CD14-positive monocyte (primary cell): ENCODE measurements at regions not wholly inside any gene's neighbourhood (a gene's known extent, or its start where the extent isn't known, plus 50 kb on each side); places are given as distances from the start of the nearest gene placed in this dataset.

Source experiments
- DNase-seq, 3 donors: peaks; one replicate each; pipeline ENCODE4 v3.0.0-alpha.2; 2011 to 2022
- H2AFZ ChIP-seq: 2 replicates; pipeline ENCODE4 v1.6.0; 2012; ENCODE audit warnings: mild to moderate bottlenecking, low read depth, low read length, inconsistent platforms; ENCODE audit not compliant: insufficient read depth, poor library complexity, severe bottlenecking
- H3K27ac ChIP-seq, 2 donors: 1 replicate in 1 of 2; 2 replicates in 1 of 2; pipeline ENCODE4 v1.5.1; 2012 to 2013; ENCODE audit warnings: low read length in 2 of 2, control low read depth in 1 of 2, inconsistent platforms in 1 of 2, low read depth in 1 of 2, mild to moderate bottlenecking in 1 of 2
- H3K27me3 ChIP-seq, 2 donors: one replicate each; pipeline versions ENCODE4 v1.6.0 to v1.6.1; 2011 to 2013; ENCODE audit warnings: low read length in 2 of 2; ENCODE audit not compliant: control insufficient read depth in 2 of 2, insufficient read depth in 2 of 2
- H3K36me3 ChIP-seq, 2 donors: replicated peaks in 1 of 2; 1 replicate in 1 of 2; 2 replicates in 1 of 2; pipeline versions ENCODE4 v1.5.1 to v1.6.1; 2012 to 2013; ENCODE audit warnings: low read length in 2 of 2, control low read depth in 1 of 2, inconsistent platforms in 1 of 2, mild to moderate bottlenecking in 1 of 2; ENCODE audit not compliant: insufficient read depth in 2 of 2, control insufficient read depth in 1 of 2
- H3K4me1 ChIP-seq, 2 donors: 1 replicate in 1 of 2; 2 replicates in 1 of 2; pipeline versions ENCODE4 v1.5.1 to v1.6.1; 2012 to 2013; ENCODE audit warnings: low read length in 2 of 2, control low read depth in 1 of 2, inconsistent platforms in 1 of 2, mild to moderate bottlenecking in 1 of 2, moderate library complexity in 1 of 2; ENCODE audit not compliant: insufficient read depth in 2 of 2, control insufficient read depth in 1 of 2
- H3K4me2 ChIP-seq: replicated peaks from 2 replicates; pipeline ENCODE3; 2012; ENCODE audit warnings: low read length, moderate library complexity, mild to moderate bottlenecking; ENCODE audit not compliant: poor library complexity, severe bottlenecking; ENCODE audit errors: extremely low read depth
- H3K4me3 ChIP-seq, 3 experiments: fragments of 200-600 bp in 1 of 3; sonication (generic) in 1 of 3; replicated peaks in 1 of 3; 1 replicate in 2 of 3; 2 replicates in 1 of 3; pipeline ENCODE4 v1.5.1; 2011 to 2013; ENCODE audit warnings: low read length in 3 of 3, mild to moderate bottlenecking in 3 of 3, control low read depth in 2 of 3, low read depth in 2 of 3, inconsistent platforms in 1 of 3, moderate library complexity in 1 of 3
- H3K79me2 ChIP-seq: 2 replicates; pipeline ENCODE4 v1.6.0; 2012; ENCODE audit warnings: mild to moderate bottlenecking, control low read depth, inconsistent platforms, low read length, moderate library complexity; ENCODE audit not compliant: insufficient read depth
- H3K9ac ChIP-seq: 2 replicates; pipeline ENCODE4 v1.6.0; 2017; ENCODE audit warnings: low read length, mild to moderate bottlenecking; ENCODE audit not compliant: insufficient read depth, poor library complexity, severe bottlenecking
- H3K9me3 ChIP-seq, 2 donors: replicated peaks in 1 of 2; 1 replicate in 1 of 2; 2 replicates in 1 of 2; pipeline versions ENCODE4 v1.5.1 to v1.6.1; 2012 to 2013; ENCODE audit warnings: low read length in 2 of 2, control low read depth in 1 of 2; ENCODE audit not compliant: control insufficient read depth in 1 of 2, insufficient read depth in 1 of 2
- H4K20me1 ChIP-seq: 2 replicates; pipeline ENCODE4 v1.6.0; 2012; ENCODE audit warnings: mild to moderate bottlenecking, low read length, control low read depth, moderate library complexity; ENCODE audit not compliant: insufficient read depth
- H3K27ac Mint-ChIP-seq, 7 donors: one replicate each; pipeline ENCODE4 v1.8.0; 2020; ENCODE audit warnings: mild to moderate bottlenecking in 7 of 7, mixed read lengths in 7 of 7, moderate library complexity in 6 of 7, inconsistent platforms in 2 of 7
- H3K27me3 Mint-ChIP-seq, 3 donors: one replicate each; pipeline ENCODE4 v1.8.0; 2021 to 2022; ENCODE audit warnings: low read depth in 3 of 3, mild to moderate bottlenecking in 3 of 3, mixed read lengths in 3 of 3, moderate library complexity in 3 of 3, inconsistent platforms in 1 of 3
- H3K36me3 Mint-ChIP-seq, 2 donors: one replicate each; pipeline ENCODE4 v1.8.0; 2020; ENCODE audit warnings: mixed read lengths in 2 of 2, inconsistent platforms in 1 of 2, mild to moderate bottlenecking in 1 of 2
- H3K4me1 Mint-ChIP-seq: one replicate; pipeline ENCODE4 v1.8.0; 2020; ENCODE audit warnings: mild to moderate bottlenecking, mixed read lengths
- H3K4me3 Mint-ChIP-seq, 2 donors: one replicate each; pipeline ENCODE4 v1.8.0; 2020; ENCODE audit warnings: mild to moderate bottlenecking in 2 of 2, mixed read lengths in 2 of 2, moderate library complexity in 1 of 2
- H3K9me3 Mint-ChIP-seq, 7 donors: one replicate each; pipeline ENCODE4 v1.8.0; 2020 to 2022; ENCODE audit warnings: mixed read lengths in 7 of 7, mild to moderate bottlenecking in 6 of 7, moderate library complexity in 6 of 7, inconsistent platforms in 2 of 7
- CTCF ChIP-seq: fragments of 200-600 bp; IDR thresholded peaks from one replicate; pipeline ENCODE4 v1.8.0; 2022; ENCODE audit warnings: antibody characterized with exemption, mild to moderate bottlenecking
- WGBS: methylation state at CpG from one replicate; pipeline ENCODE4 v1.1.5; 2013; ENCODE audit warnings: missing lambda C conversion rate; ENCODE audit not compliant: insufficient coverage; 5-methylcytosine and 5-hydroxymethylcytosine counted together
- intact Hi-C, 2 donors: fragments of 100-400 bp; cut with micrococcal nuclease; formaldehyde crosslinking; loops; one replicate each; pipeline versions ENCODE4 v1.15.0 to v1.15.1; 2023

GRCh38 chr10:4246881-4247358 lies 461.9 kb upstream of the KLF6 start:
- H2AFZ ChIP-seq: no peak overlapping the region
- no peak overlapping the region for H3K4me3 ChIP-seq
- no peaks in the 10 kb centered on the region for H3K79me2 ChIP-seq
- peaks cover 0 to 2% (median 0%) of the 10 kb centered on the region in 7 donors for H3K9me3 Mint-ChIP-seq
- no peak overlapping the region for H3K4me3 Mint-ChIP-seq
- H3K36me3 Mint-ChIP-seq: no peaks in the 10 kb centered on the region
- intact Hi-C loops: no loop called here
- no peak overlapping the region for H3K9ac ChIP-seq
- WGBS: 100% methylated on average over 1 of the region's 4 CpGs
- no peaks in the 10 kb centered on the region for H3K4me1 ChIP-seq
- H3K27me3 ChIP-seq: no peaks in the 10 kb centered on the region
- no peak for TF ChIP-seq CTCF
- H3K27ac ChIP-seq: no peak overlapping the region
- no peak overlapping the region for H3K4me2 ChIP-seq
- no peaks in the 10 kb centered on the region for H3K9me3 ChIP-seq
- H4K20me1 ChIP-seq: no peaks in the 10 kb centered on the region
- DNase-seq: no peak
- no peaks in the 10 kb centered on the region for H3K36me3 ChIP-seq
- H3K27me3 Mint-ChIP-seq: peaks cover 0 to 6% (median 2%) of the 10 kb centered on the region in 3 donors
- no peak overlapping the region for H3K27ac Mint-ChIP-seq
- H3K4me1 Mint-ChIP-seq: peaks cover 2% of the 10 kb centered on the region

GRCh38 chr10:4243651-4244050 lies 458.6 kb upstream of the KLF6 start:
- no peak overlapping the region for H3K9ac ChIP-seq
- WGBS: no CpG with 5 or more reads among the region's 1 CpG
- peaks cover 0 to 2% (median 0%) of the 10 kb centered on the region in 7 donors for H3K9me3 Mint-ChIP-seq
- H3K27ac ChIP-seq: no peak overlapping the region
- no peaks in the 10 kb centered on the region for H3K36me3 ChIP-seq
- H3K27me3 Mint-ChIP-seq: peaks cover 0 to 6% (median 1%) of the 10 kb centered on the region in 3 donors
- no peak overlapping the region for H3K4me3 Mint-ChIP-seq
- H4K20me1 ChIP-seq: no peaks in the 10 kb centered on the region
- no peak overlapping the region for H3K4me3 ChIP-seq
- peaks cover 2% of the 10 kb centered on the region for H3K4me1 Mint-ChIP-seq
- no peaks in the 10 kb centered on the region for H3K9me3 ChIP-seq
- no peaks in the 10 kb centered on the region for H3K79me2 ChIP-seq
- no peak for DNase-seq
- no peaks in the 10 kb centered on the region for H3K36me3 Mint-ChIP-seq
- no peak overlapping the region for H2AFZ ChIP-seq
- H3K27me3 ChIP-seq: no peaks in the 10 kb centered on the region
- no peak overlapping the region for H3K4me2 ChIP-seq
- no peak for TF ChIP-seq CTCF
- intact Hi-C loops: no loop called here
- no peaks in the 10 kb centered on the region for H3K4me1 ChIP-seq
- H3K27ac Mint-ChIP-seq: no peak overlapping the region
